Dendritic cell treated with granulocyte-macrophage colony-stimulating factor and Interleukin-4, amounts not matched to agents 40 ng/mL and 50 ng/mL, for 4 days (primary cell): ENCODE measurements at regions not wholly inside any gene's neighbourhood (a gene's known extent, or its start where the extent isn't known, plus 50 kb on each side); places are given as distances from the start of the nearest gene placed in this dataset.

Experiments used
- H3K27ac Mint-ChIP-seq: one replicate; pipeline ENCODE4 v1.8.0; 2022; ENCODE audit warnings: mild to moderate bottlenecking, mixed read lengths
- H3K27me3 Mint-ChIP-seq: one replicate; pipeline ENCODE4 v1.8.0; 2022; ENCODE audit warnings: mild to moderate bottlenecking, mixed read lengths
- H3K36me3 Mint-ChIP-seq: one replicate; pipeline ENCODE4 v1.8.0; 2022; ENCODE audit warnings: low read depth, mixed read lengths
- H3K4me1 Mint-ChIP-seq: one replicate; pipeline ENCODE4 v1.8.0; 2022; ENCODE audit warnings: low read depth, mixed read lengths
- H3K4me3 Mint-ChIP-seq: one replicate; pipeline ENCODE4 v1.8.0; 2022; ENCODE audit warnings: mild to moderate bottlenecking, moderate library complexity, mixed read lengths
- H3K9me3 Mint-ChIP-seq: one replicate; pipeline ENCODE4 v1.8.0; 2022; ENCODE audit warnings: mixed read lengths
- intact Hi-C: fragments of 100-400 bp; cut with micrococcal nuclease; formaldehyde crosslinking; loops from one replicate; pipeline ENCODE4 v1.15.0; 2022

DNA sequence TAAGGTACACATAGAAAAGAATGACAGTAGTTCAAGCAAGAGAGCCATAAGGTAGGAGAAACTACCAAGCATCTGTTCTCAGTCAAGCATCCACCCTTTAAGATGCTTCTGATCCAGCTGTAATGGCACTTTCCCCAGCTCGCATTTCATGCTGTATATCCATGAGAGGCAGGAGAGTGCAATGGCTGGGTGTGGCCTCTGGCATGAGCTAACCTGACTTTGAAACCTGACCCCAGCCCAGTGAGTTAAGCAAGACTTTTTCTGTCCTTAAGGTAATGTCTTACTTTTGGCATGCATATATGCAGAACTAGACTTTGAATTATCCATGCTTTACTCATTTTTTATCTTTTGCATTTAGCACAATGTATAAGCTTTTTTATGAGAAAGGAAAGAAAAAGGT is 79.8 kb upstream of the CNTN5 start:
- Mint-ChIP-seq H3K4me1 (no peaks in the 10 kb centered on the region), H3K27me3 (no peaks in the 10 kb centered on the region), H3K4me3 (no peak overlapping the region), H3K27ac (no peak overlapping the region), H3K9me3 (peaks cover 20% of the 10 kb centered on the region), H3K36me3 (no peaks in the 10 kb centered on the region)
- intact Hi-C loops = no loop called here

DNA sequence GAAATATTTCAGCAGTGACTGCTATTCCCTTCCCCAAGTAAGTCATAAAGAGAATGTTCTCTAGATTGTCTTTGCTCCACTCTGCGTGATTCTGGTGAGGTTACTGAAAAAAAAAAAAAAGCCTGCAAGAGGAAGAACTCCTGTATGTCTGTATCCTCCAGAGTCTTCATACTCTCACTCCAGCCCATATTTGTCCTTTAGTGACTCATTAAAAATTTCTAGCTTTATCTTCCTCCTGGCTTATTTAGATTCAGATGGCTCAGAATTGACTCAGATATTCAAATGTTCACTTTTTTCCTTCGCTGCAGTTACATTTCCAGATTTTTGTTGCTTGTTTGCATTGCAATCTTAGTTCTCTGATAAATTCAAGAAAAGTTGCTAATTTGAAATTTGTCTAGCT is 76.3 kb upstream of the CNTN5 start:
- no peaks in the 10 kb centered on the region for H3K36me3 Mint-ChIP-seq
- H3K9me3 Mint-ChIP-seq = peaks cover 11% of the 10 kb centered on the region
- intact Hi-C loops = no loop called here
- no peaks in the 10 kb centered on the region for H3K27me3 Mint-ChIP-seq
- H3K4me1 Mint-ChIP-seq = no peaks in the 10 kb centered on the region
- H3K4me3 Mint-ChIP-seq = no peak overlapping the region
- no peak overlapping the region for H3K27ac Mint-ChIP-seq

DNA sequence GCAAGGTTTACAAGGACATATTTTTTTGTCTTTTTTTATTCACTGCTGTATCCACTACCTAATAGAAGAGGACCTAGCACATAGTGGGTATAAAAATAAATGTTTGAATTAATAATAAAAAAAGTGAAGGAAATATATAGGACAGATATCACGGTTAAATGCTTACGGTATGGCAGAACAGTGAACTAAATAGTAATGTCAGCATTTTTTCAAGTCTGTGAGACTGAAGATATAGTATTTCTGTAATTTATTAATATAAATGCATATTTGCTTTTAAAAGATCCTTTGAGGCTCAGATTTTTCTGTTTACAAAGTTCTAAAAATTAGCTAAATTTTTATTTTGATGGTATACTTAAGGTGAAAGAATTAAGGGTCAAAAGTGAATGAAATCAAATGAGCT is 68.6 kb upstream of the CNTN5 start:
- Mint-ChIP-seq H3K27me3 (no peaks in the 10 kb centered on the region), H3K9me3 (peaks cover 7% of the 10 kb centered on the region), H3K36me3 (no peaks in the 10 kb centered on the region), H3K27ac (no peak overlapping the region), H3K4me3 (no peak overlapping the region), H3K4me1 (no peaks in the 10 kb centered on the region)
- intact Hi-C loops = no loop called here

DNA sequence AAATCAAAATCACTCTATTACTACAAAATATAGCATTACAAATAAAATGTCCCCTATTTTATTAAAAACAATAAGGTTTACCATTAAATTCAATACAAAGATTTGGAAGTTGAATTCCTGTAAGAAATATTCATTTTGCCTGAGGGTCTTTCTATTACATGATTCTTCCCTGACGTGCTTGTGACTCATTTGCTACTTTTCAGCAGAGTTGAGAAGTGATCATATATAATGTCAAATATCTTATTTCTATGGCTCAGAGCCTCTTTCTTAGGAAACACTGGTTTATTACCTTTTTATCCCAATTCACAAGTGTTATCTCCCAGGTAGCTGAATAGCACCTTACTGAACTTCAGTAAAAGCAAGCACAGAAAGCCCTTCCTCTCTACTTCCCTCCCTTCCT is 65.2 kb upstream of the CNTN5 start:
- H3K27me3 Mint-ChIP-seq = no peaks in the 10 kb centered on the region
- intact Hi-C loops = no loop called here
- H3K4me3 Mint-ChIP-seq = no peak overlapping the region
- H3K9me3 Mint-ChIP-seq = no peaks in the 10 kb centered on the region
- H3K27ac Mint-ChIP-seq = no peak overlapping the region
- H3K4me1 Mint-ChIP-seq = no peaks in the 10 kb centered on the region
- H3K36me3 Mint-ChIP-seq = no peaks in the 10 kb centered on the region

DNA sequence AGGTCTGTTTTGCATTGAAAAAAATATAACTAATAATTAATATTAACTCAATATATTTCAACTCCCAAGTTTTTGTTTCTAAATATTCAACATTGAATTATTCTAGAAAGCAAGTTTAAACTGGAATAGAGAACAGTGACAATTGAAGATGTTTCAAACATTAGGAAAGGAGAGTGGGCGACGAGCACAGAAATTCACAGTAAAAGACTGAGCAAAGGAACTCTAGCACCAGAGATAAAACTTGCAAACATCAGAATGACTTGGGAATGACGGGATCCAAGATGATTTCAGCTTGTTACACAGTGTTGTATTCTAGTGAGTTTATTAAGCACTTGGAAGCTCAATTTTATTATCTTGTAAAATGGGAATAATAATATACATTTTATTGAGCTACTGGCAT is 56.6 kb upstream of the CNTN5 start:
- Mint-ChIP-seq H3K9me3 (no peaks in the 10 kb centered on the region), H3K36me3 (no peaks in the 10 kb centered on the region), H3K4me3 (no peak overlapping the region), H3K27ac (no peak overlapping the region), H3K27me3 (no peaks in the 10 kb centered on the region), H3K4me1 (no peaks in the 10 kb centered on the region)
- intact Hi-C loops = no loop called here

DNA sequence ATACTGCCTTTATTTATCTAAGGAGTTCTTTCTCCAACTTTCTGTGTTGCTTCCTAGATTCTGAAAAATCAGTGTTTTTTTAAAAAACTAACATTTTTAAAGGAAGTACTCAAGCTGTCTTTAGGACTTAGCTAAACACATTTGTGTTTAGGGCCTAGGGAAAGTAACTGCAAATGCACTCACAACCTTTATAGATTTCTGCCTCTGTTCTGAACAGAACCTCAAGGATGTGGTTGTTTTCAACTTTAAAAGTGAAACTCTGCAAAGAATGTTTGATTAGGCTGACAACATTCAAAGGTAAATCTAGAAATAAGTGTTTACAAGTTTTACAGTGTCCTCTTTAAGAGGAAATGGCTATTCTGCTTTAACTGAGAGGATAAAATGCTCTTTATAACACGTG is 55.4 kb upstream of the CNTN5 start:
- no peak overlapping the region for H3K4me3 Mint-ChIP-seq
- H3K27ac Mint-ChIP-seq = no peak overlapping the region
- no peaks in the 10 kb centered on the region for H3K9me3 Mint-ChIP-seq
- no peaks in the 10 kb centered on the region for H3K27me3 Mint-ChIP-seq
- no peaks in the 10 kb centered on the region for H3K36me3 Mint-ChIP-seq
- intact Hi-C loops = no loop called here
- H3K4me1 Mint-ChIP-seq = no peaks in the 10 kb centered on the region

DNA sequence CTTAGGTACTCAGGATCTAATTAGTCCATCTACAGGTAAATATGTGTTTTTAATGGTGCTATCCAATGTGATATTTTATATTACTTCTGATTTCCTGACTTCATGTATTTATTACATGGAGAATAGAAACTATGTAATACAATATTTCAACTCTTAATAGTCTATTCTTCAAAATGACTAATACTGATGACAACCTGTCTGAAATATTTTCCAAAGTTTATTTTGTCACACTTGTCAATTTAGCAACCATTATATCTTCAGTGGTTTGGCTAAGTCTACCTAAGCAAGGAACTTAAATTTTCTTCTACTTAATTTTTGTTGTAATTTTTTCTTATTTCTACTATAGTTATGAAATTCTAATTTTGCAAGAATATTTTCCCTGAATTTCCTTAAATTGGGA is 55.0 kb upstream of the CNTN5 start:
- no peaks in the 10 kb centered on the region for H3K4me1 Mint-ChIP-seq
- no peaks in the 10 kb centered on the region for H3K36me3 Mint-ChIP-seq
- intact Hi-C loops = no loop called here
- H3K4me3 Mint-ChIP-seq = no peak overlapping the region
- H3K27ac Mint-ChIP-seq = no peak overlapping the region
- no peaks in the 10 kb centered on the region for H3K27me3 Mint-ChIP-seq
- H3K9me3 Mint-ChIP-seq = no peaks in the 10 kb centered on the region

DNA sequence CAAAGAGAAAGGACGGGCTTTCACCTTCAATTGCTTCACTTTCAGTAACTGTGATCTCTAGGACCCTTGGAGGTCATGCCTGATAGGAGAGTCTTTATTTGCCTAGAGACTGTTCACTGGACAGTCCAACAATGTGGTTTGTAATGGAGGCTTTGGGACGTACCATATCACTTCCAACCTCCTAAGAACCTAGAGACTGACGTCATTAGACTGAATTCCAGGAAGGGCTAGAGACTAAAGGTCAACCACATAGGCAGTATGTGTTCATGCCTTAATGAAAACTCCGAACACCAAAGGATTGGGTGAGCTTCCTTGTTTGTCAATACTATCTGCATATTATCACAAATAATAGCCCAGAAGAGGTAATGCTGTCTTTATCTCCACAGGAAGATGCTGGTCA is 53.7 kb upstream of the CNTN5 start:
- H3K27ac Mint-ChIP-seq = no peak overlapping the region

More for the DNA sequence above, 53.7 kb upstream of the CNTN5 start:
- no peaks in the 10 kb centered on the region for H3K36me3 Mint-ChIP-seq
- no peaks in the 10 kb centered on the region for H3K27me3 Mint-ChIP-seq
- H3K4me1 Mint-ChIP-seq = no peaks in the 10 kb centered on the region
- intact Hi-C loops = no loop called here
- H3K4me3 Mint-ChIP-seq = no peak overlapping the region
- no peaks in the 10 kb centered on the region for H3K9me3 Mint-ChIP-seq
